T-helper 17 cell (primary cell): ENCODE measurements at regions not wholly inside any gene's neighbourhood (a gene's known extent, or its start where the extent isn't known, plus 50 kb on each side); places are given as distances from the start of the nearest gene placed in this dataset.
"Not testable (repeated sequence)": the region's sequence is repeated elsewhere in the genome, so short reads cannot be mapped to it uniquely, and the experiment has no call there.

Experiments used
- ATAC-seq: fragments of 150-1000 bp; cut with Tn5 transposase; 2 replicates; pipeline ENCODE4 v1.10.0; 2021; ENCODE audit warnings: mild to moderate bottlenecking, moderate library complexity
- DNase-seq, 3 donors: peaks; one replicate each; pipeline versions ENCODE4 v3.0.0 to v3.0.0-alpha.2; 2020 to 2021
- H3K9me3 ChIP-seq: one replicate; pipeline ENCODE4 v1.7.0; 2013; ENCODE audit warnings: low read length, mild to moderate bottlenecking; ENCODE audit not compliant: control insufficient read depth, poor library complexity, severe bottlenecking
- H3K27ac Mint-ChIP-seq: one replicate; pipeline ENCODE4 v1.8.0; 2022; ENCODE audit warnings: mild to moderate bottlenecking, moderate library complexity, mixed read lengths
- H3K27me3 Mint-ChIP-seq: one replicate; pipeline ENCODE4 v1.8.0; 2022; ENCODE audit warnings: mixed read lengths
- H3K36me3 Mint-ChIP-seq: one replicate; pipeline ENCODE4 v1.8.0; 2022; ENCODE audit warnings: low read depth, mixed read lengths
- H3K4me1 Mint-ChIP-seq: one replicate; pipeline ENCODE4 v1.8.0; 2022; ENCODE audit warnings: mild to moderate bottlenecking, mixed read lengths
- H3K4me3 Mint-ChIP-seq: one replicate; pipeline ENCODE4 v1.8.0; 2022; ENCODE audit warnings: mild to moderate bottlenecking, moderate library complexity, mixed read lengths

- no peak overlapping the region for H3K4me3 Mint-ChIP-seq
- ATAC-seq (no peak), DNase-seq (no peak)
- H3K27ac Mint-ChIP-seq = no peak overlapping the region
- no peaks in the 10 kb centered on the region for H3K36me3 Mint-ChIP-seq
- H3K27me3 Mint-ChIP-seq = no peaks in the 10 kb centered on the region
- peaks cover 3% of the 10 kb centered on the region for H3K9me3 ChIP-seq
- H3K4me1 Mint-ChIP-seq = no peaks in the 10 kb centered on the region
Measured at GRCh38 chr10:53487019-53487983, 714.7 kb upstream of the MBL2 start.

GRCh38 chr10:53485422-53485821, 712.8 kb upstream of the MBL2 start:
- H3K27ac Mint-ChIP-seq, H3K4me3 Mint-ChIP-seq, ATAC-seq, H3K4me1 Mint-ChIP-seq, H3K36me3 Mint-ChIP-seq, H3K9me3 ChIP-seq, H3K27me3 Mint-ChIP-seq, DNase-seq: not testable (repeated sequence)

GRCh38 chr10:53479365-53479764, 706.8 kb upstream of the MBL2 start:
- Mint-ChIP-seq H3K4me1 (no peaks in the 10 kb centered on the region), H3K36me3 (no peaks in the 10 kb centered on the region), H3K27me3 (no peaks in the 10 kb centered on the region), H3K27ac (no peak overlapping the region), H3K4me3 (no peak overlapping the region)
- peaks cover 1% of the 10 kb centered on the region for H3K9me3 ChIP-seq
- ATAC-seq (no peak), DNase-seq (no peak)

GRCh38 chr10:53477313-53477675, 704.7 kb upstream of the MBL2 start:
- Mint-ChIP-seq H3K4me3 (no peak overlapping the region), H3K27me3 (no peaks in the 10 kb centered on the region), H3K36me3 (no peaks in the 10 kb centered on the region), H3K27ac (no peak overlapping the region), H3K4me1 (no peaks in the 10 kb centered on the region)
- no peak for ATAC-seq
- no peak for DNase-seq
- H3K9me3 ChIP-seq = no peaks in the 10 kb centered on the region

- H3K4me3 Mint-ChIP-seq = no peak overlapping the region
- no peak for ATAC-seq
Measured at GRCh38 chr10:53476650-53477312, 704.2 kb upstream of the MBL2 start.

GRCh38 chr10:53469383-53469782, 696.8 kb upstream of the MBL2 start:
- Mint-ChIP-seq H3K36me3 (no peaks in the 10 kb centered on the region), H3K4me3 (no peak overlapping the region), H3K27ac (no peak overlapping the region), H3K27me3 (no peaks in the 10 kb centered on the region), H3K4me1 (no peaks in the 10 kb centered on the region)
- ATAC-seq (no peak), DNase-seq (no peak)
- H3K9me3 ChIP-seq = no peaks in the 10 kb centered on the region

More at GRCh38 chr10:53476650-53477312, 704.2 kb upstream of the MBL2 start:
- Mint-ChIP-seq H3K27me3 (no peaks in the 10 kb centered on the region), H3K27ac (no peak overlapping the region), H3K4me1 (no peaks in the 10 kb centered on the region), H3K36me3 (no peaks in the 10 kb centered on the region)
- H3K9me3 ChIP-seq = no peaks in the 10 kb centered on the region
- no peak for DNase-seq

- no peak overlapping the region for H3K4me3 Mint-ChIP-seq
- H3K36me3 Mint-ChIP-seq = no peaks in the 10 kb centered on the region
- ATAC-seq (no peak), DNase-seq (no peak)
- no peaks in the 10 kb centered on the region for H3K27me3 Mint-ChIP-seq
- no peaks in the 10 kb centered on the region for H3K4me1 Mint-ChIP-seq
- no peak overlapping the region for H3K27ac Mint-ChIP-seq
- no peaks in the 10 kb centered on the region for H3K9me3 ChIP-seq
Measured at GRCh38 chr10:53463539-53463938, 691.0 kb upstream of the MBL2 start.

- no peaks in the 10 kb centered on the region for H3K27me3 Mint-ChIP-seq
- no peaks in the 10 kb centered on the region for H3K9me3 ChIP-seq
- H3K4me3 Mint-ChIP-seq = no peak overlapping the region
- H3K4me1 Mint-ChIP-seq = no peaks in the 10 kb centered on the region
- H3K36me3 Mint-ChIP-seq = no peaks in the 10 kb centered on the region
- ATAC-seq (no peak), DNase-seq (no peak)
- H3K27ac Mint-ChIP-seq = no peak overlapping the region
Measured at GRCh38 chr10:53458007-53458406, 685.4 kb upstream of the MBL2 start.

GRCh38 chr10:53453196-53453595, 680.6 kb upstream of the MBL2 start:
- Mint-ChIP-seq H3K27ac (no peak overlapping the region), H3K36me3 (no peaks in the 10 kb centered on the region), H3K4me3 (no peak overlapping the region), H3K27me3 (no peaks in the 10 kb centered on the region), H3K4me1 (no peaks in the 10 kb centered on the region)
- H3K9me3 ChIP-seq = no peaks in the 10 kb centered on the region
- ATAC-seq = no peak
- no peak for DNase-seq

GRCh38 chr10:53447576-53447975, 675.0 kb upstream of the MBL2 start:
- DNase-seq = no peak
- no peaks in the 10 kb centered on the region for H3K27me3 Mint-ChIP-seq
- no peaks in the 10 kb centered on the region for H3K4me1 Mint-ChIP-seq
- no peak overlapping the region for H3K4me3 Mint-ChIP-seq
- H3K9me3 ChIP-seq = no peaks in the 10 kb centered on the region
- no peaks in the 10 kb centered on the region for H3K36me3 Mint-ChIP-seq
- H3K27ac Mint-ChIP-seq = no peak overlapping the region
- ATAC-seq = no peak

GRCh38 chr10:53441843-53442242, 669.3 kb upstream of the MBL2 start:
- Mint-ChIP-seq H3K27ac (no peak overlapping the region), H3K4me1 (no peaks in the 10 kb centered on the region), H3K27me3 (no peaks in the 10 kb centered on the region), H3K4me3 (no peak overlapping the region), H3K36me3 (no peaks in the 10 kb centered on the region)
- peaks cover 3% of the 10 kb centered on the region for H3K9me3 ChIP-seq
- DNase-seq (no peak), ATAC-seq (no peak)

GRCh38 chr10:53440601-53441000, 668.0 kb upstream of the MBL2 start:
- DNase-seq (no peak), ATAC-seq (no peak)
- H3K9me3 ChIP-seq = peaks cover 3% of the 10 kb centered on the region
- Mint-ChIP-seq H3K4me3 (no peak overlapping the region), H3K4me1 (no peaks in the 10 kb centered on the region), H3K27me3 (no peaks in the 10 kb centered on the region), H3K27ac (no peak overlapping the region), H3K36me3 (no peaks in the 10 kb centered on the region)

- DNase-seq, H3K4me3 Mint-ChIP-seq, H3K4me1 Mint-ChIP-seq, H3K9me3 ChIP-seq, H3K27me3 Mint-ChIP-seq, H3K27ac Mint-ChIP-seq, H3K36me3 Mint-ChIP-seq, ATAC-seq: not testable (repeated sequence)
Measured at GRCh38 chr10:53439075-53439474, 666.5 kb upstream of the MBL2 start.

GRCh38 chr10:53434413-53434812, 661.8 kb upstream of the MBL2 start:
- Mint-ChIP-seq H3K27me3 (no peaks in the 10 kb centered on the region), H3K4me3 (no peak overlapping the region), H3K36me3 (no peaks in the 10 kb centered on the region), H3K4me1 (no peaks in the 10 kb centered on the region), H3K27ac (no peak overlapping the region)
- H3K9me3 ChIP-seq = peaks cover 3% of the 10 kb centered on the region
- ATAC-seq (no peak), DNase-seq (no peak)
